ENCODE measurements at regions not wholly inside any gene's neighbourhood (a gene's known extent, or its start where the extent isn't known, plus 50 kb on each side); places are given as distances from the start of the nearest gene placed in this dataset.
A peak's percentile ranks its signal among the peaks of the same experiment; 100 is the strongest.

DNA sequence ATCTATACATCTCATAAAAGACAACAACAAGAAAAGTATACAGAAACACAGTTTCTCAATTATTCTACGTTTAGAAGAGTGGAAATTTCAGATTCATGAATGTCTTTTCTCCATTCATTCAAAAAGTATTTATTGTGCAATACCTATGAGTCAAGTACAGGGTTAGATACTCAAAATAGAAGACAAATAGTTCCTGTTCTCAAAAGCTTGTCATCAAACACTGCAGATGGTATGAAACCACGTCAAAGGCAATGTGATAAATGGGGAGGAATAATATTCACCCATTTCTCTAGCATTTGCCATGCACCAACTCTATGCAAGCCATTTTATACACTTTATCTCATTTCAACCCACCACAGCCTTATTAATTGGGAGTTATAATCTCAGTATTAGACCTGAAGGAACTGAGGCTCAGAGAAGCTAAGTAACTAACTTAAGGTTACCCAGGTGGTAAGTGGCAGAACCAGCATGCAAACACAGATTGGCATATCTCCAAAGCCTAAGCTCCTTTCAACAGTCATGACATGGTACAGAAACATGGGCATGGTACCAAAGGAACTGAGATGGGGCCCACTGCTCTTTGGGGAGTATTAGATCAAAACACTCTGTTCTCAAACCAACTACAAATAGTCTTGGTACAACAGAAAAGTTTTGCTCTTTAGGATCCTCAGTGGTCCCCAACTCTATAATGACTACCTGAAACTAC, 67.2 kb upstream of the NPAS2 start:
- TF ChIP-seq, protein P1, sequence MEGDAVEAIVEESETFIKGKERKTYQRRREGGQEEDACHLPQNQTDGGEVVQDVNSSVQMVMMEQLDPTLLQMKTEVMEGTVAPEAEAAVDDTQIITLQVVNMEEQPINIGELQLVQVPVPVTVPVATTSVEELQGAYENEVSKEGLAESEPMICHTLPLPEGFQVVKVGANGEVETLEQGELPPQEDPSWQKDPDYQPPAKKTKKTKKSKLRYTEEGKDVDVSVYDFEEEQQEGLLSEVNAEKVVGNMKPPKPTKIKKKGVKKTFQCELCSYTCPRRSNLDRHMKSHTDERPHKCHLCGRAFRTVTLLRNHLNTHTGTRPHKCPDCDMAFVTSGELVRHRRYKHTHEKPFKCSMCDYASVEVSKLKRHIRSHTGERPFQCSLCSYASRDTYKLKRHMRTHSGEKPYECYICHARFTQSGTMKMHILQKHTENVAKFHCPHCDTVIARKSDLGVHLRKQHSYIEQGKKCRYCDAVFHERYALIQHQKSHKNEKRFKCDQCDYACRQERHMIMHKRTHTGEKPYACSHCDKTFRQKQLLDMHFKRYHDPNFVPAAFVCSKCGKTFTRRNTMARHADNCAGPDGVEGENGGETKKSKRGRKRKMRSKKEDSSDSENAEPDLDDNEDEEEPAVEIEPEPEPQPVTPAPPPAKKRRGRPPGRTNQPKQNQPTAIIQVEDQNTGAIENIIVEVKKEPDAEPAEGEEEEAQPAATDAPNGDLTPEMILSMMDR (conservative IDR thresholded peaks at IDR 0.05; ENCODE audit: low read length): no peak
- no peak overlapping the region for H3K4me3 ChIP-seq (ENCODE audit: low read length)
- peak; percentile 87 for DNase-seq (ENCODE audit: low read depth)

DNA sequence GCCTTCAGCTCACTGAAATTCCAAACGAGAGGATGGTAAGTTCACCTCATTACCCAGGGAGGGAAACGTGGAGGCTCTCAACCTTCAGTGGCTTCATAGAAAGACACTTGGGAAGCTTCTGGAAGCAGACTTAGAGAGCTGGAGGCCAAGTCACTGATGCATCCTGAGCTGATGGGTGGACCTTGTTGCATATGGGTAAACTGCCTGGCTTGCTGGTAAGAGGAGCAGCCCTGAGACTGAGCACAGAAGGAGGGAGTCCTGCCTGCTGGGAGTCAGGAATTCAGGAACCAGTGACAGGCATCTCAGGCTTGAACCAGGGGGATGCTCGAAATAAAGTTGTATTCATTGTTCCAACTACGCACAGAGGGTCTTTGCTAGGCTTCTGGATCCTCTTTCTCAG, 66.5 kb upstream of the NPAS2 start:
- DNase-seq (ENCODE audit: low read depth): no peak
- TF ChIP-seq, protein P1 (conservative IDR thresholded peaks at IDR 0.05; ENCODE audit: low read length): no peak
- H3K4me3 ChIP-seq (ENCODE audit: low read length): no peak overlapping the region

DNA sequence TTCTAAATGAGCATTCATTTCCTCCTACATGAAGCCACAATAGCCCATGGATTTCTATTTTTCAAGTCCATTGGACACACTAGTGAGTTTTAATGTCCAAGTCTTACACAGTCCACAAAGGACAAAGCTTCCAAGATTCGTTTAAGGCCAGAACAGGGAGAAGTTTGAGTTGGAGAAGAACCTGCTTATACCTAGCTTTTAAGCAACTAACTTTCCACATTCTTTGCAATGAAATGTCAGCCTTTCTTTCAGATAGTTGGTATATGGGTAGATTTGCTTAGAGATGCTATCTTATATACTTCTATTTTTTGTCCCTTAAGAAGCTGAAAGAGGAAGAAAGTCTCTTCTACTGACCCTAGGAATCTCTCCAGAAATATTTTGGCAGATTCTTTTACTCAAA, 66.1 kb upstream of the NPAS2 start:
- TF ChIP-seq, protein P1 (conservative IDR thresholded peaks at IDR 0.05; ENCODE audit: low read length): no peak
- no peak for DNase-seq (ENCODE audit: low read depth)
- H3K4me3 ChIP-seq (ENCODE audit: low read length): no peak overlapping the region

- DNase-seq (ENCODE audit: low read depth): peak; percentile 58
- TF ChIP-seq, protein P1 (conservative IDR thresholded peaks at IDR 0.05; ENCODE audit: low read length): no peak
- no peak overlapping the region for H3K4me3 ChIP-seq (ENCODE audit: low read length)
These were observed 65.0 kb upstream of the NPAS2 start for GRCh38 chr2:100754951-100755350.

DNA sequence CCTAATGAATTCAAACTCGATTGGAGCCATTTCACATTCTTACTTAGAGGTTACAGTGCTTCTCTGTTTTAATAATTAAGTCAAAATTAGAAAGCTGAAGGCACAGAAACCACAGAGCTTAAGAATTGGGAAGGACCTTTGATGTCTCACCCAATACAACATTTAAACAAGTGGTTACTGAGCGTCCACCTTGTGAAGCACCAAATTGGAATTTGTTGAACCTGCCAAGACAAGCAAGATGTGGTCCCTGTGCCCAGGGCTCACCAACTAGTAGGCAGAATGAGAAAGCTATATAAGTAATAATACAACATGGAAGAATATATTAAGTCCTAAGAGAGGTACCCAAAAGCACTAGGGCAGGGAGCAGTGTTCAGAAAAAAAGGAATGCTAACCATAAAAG, 64.5 kb upstream of the NPAS2 start:
- TF ChIP-seq, protein P1 (conservative IDR thresholded peaks at IDR 0.05; ENCODE audit: low read length): no peak
- DNase-seq (ENCODE audit: low read depth): peak; percentile 40
- H3K4me3 ChIP-seq (ENCODE audit: low read length): no peak overlapping the region

DNA sequence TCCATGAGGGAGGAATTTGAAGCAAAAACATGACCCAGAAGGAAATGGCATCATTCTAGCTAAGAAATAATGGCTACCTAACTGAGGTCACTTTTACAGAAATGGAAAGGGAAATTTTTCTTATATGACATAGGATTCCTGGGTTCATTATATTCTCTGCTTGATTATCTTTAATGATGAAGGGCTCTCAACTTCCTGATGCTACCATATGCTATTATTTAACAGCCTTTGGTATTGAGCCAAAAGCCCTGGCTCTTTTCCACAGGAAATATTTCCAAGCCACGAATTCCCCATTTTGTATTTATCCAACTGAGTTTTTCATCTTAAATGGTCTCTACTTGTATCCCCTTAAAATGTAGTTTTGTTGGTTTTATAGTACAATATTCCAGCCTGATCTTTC, 63.2 kb upstream of the NPAS2 start:
- DNase-seq (ENCODE audit: low read depth): no peak
- TF ChIP-seq, protein P1 (conservative IDR thresholded peaks at IDR 0.05; ENCODE audit: low read length): no peak
- H3K4me3 ChIP-seq (ENCODE audit: low read length): no peak overlapping the region

DNA sequence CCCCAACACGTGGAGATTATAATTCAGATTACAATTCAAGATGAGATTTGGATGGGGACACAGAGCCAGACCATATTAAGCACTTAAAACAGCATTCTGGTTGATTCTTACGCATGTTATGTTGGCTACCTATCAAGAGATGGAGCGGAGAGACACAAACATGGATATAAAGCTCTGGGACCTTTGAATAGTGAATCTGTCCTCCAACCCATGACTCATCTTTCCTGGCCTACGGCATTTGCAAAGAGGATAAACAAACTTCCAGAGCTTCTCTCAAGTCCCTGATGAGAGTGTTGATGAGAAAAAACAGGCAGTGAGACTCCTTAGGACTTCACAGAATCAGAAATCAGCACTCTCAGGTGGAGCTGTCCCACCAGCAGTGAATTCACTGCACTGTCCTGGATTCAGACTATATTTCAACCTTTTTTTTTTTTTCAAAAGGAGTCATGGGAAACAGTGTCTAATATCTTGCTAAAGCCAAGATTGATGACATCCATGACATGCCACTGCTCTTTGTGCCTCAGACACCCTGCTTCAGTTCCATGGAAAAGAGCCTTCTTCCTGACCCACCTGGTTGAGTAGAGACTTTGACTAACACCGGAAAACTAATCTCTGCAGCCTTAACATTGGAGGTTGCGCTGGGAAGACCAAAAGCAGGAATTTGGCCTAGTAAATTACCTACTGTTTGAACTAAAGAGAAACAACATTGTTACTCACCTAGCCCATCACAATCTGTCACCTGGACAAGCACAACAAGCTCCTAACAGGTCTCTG, 62.1 kb upstream of the NPAS2 start:
- peak; percentile 83 for DNase-seq (ENCODE audit: low read depth)
- H3K4me3 ChIP-seq (ENCODE audit: low read length): no peak overlapping the region
- TF ChIP-seq, protein P1 (conservative IDR thresholded peaks at IDR 0.05; ENCODE audit: low read length): no peak
